Spleen (tissue), 11 donors: ENCODE measurements at regions not wholly inside any gene's neighbourhood (a gene's known extent, or its start where the extent isn't known, plus 50 kb on each side); places are given as distances from the start of the nearest gene placed in this dataset.

Experiments
- DNase-seq: peaks from one replicate; pipeline ENCODE4 v3.0.0-alpha.2; 2020
- H3K27ac ChIP-seq, 8 donors: fragments of 200-600 bp; sonication (generic) in 7 of 8; 1 replicate in 4 of 8; 2 replicates in 4 of 8; pipeline versions ENCODE4 v1.5.0 to v1.8.0; 2016 to 2021; ENCODE audit warnings: inconsistent platforms in 4 of 8, mild to moderate bottlenecking in 4 of 8, moderate library complexity in 1 of 8
- H3K27me3 ChIP-seq, 7 donors: fragments of 200-600 bp; sonication (generic) in 6 of 7; replicated peaks in 1 of 7; 1 replicate in 4 of 7; 2 replicates in 3 of 7; pipeline versions ENCODE4 v1.5.0 to v1.8.0; 2016 to 2021; ENCODE audit warnings: inconsistent platforms in 3 of 7, mild to moderate bottlenecking in 1 of 7
- H3K36me3 ChIP-seq, 6 donors: fragments of 200-600 bp; sonication (generic) in 5 of 6; 1 replicate in 4 of 6; 2 replicates in 2 of 6; pipeline versions ENCODE4 v1.5.0 to v1.8.0; 2016 to 2021; ENCODE audit warnings: inconsistent platforms in 2 of 6
- H3K4me1 ChIP-seq, 6 donors: fragments of 200-600 bp; sonication (generic) in 5 of 6; 1 replicate in 3 of 6; 2 replicates in 3 of 6; pipeline versions ENCODE4 v1.5.0 to v1.8.0; 2016 to 2021; ENCODE audit warnings: inconsistent platforms in 3 of 6
- H3K4me3 ChIP-seq, 8 donors: fragments of 200-600 bp; sonication (generic) in 7 of 8; 1 replicate in 4 of 8; 2 replicates in 4 of 8; pipeline versions ENCODE4 v1.5.0 to v1.8.0; 2016 to 2021; ENCODE audit warnings: inconsistent platforms in 4 of 8, mild to moderate bottlenecking in 4 of 8, moderate library complexity in 2 of 8
- H3K9me3 ChIP-seq, 8 donors: fragments of 200-600 bp; sonication (generic) in 7 of 8; 1 replicate in 4 of 8; 2 replicates in 4 of 8; pipeline versions ENCODE4 v1.5.0 to v1.8.0; 2016 to 2021; ENCODE audit warnings: inconsistent platforms in 4 of 8
- POLR2A ChIP-seq, 3 donors: fragments of 450-650 bp; IDR thresholded peaks; one replicate each; pipeline ENCODE4 v1.5.1; 2017; ENCODE audit warnings: antibody characterized with exemption in 3 of 3, mild to moderate bottlenecking in 1 of 3
- POLR2AphosphoS5 ChIP-seq, 3 donors: sonication (generic); formaldehyde crosslinking; IDR thresholded peaks; one replicate each; pipeline ENCODE4 v1.5.1; 2017; ENCODE audit warnings: antibody characterized with exemption in 3 of 3
- WGBS, 5 donors: extraction: QIAGEN DNeasy Blood & Tissue Kit in 3 of 5; methylation state at CpG; one replicate each; pipeline versions ENCODE4 v1.1.5 to v1.1.7; 2013 to 2018; 5-methylcytosine and 5-hydroxymethylcytosine counted together
- intact Hi-C: fragments of 100-400 bp; cut with DNase I; formaldehyde crosslinking; loops from one replicate; pipeline ENCODE4 v1.15.0; 2023; ENCODE audit warnings: low total_unique reads
- TF ChIP-seq, protein P1 (sequence below), 11 experiments: fragments of 200-600 bp in 7 of 11; fragments of 450-650 bp in 4 of 11; sonication (generic) in 4 of 11; IDR thresholded peaks in 8 of 11; conservative IDR thresholded peaks in 3 of 11; 1 replicate in 7 of 11; 2 replicates in 4 of 11; pipeline versions ENCODE4 v1.4.0 to v1.8.0; 2016 to 2021; ENCODE audit warnings: antibody characterized with exemption in 11 of 11, inconsistent platforms in 4 of 11, mild to moderate bottlenecking in 1 of 11
- donor health status: healthy with polysubstance abuse.
- donor health status: DM: no; HTN: no; CAD: no; lungs with moderate emphysema.
- donor health status: DM: no; HTN: no; CAD: no.
- donor health status: Bipolar disorder and iron deficiency.
- donor health status: healthy.
- donor health status: DM: no; HTN: no; CAD: no.
- donor health status: DM: yes; HTN: yes; CAD: no.

- Histone ChIP-seq H3K27me3 (no peaks in the 10 kb centered on the region), H3K36me3 (no peaks in the 10 kb centered on the region), H3K9me3 (peaks cover 0 to 26% (median 8%) of the 10 kb centered on the region in 8 donors), H3K4me1 (no peaks in the 10 kb centered on the region), H3K27ac (no peak overlapping the region), H3K4me3 (no peak overlapping the region)
- DNase-seq = no peak
- intact Hi-C loops = no loop called here
- TF ChIP-seq, protein P1, sequence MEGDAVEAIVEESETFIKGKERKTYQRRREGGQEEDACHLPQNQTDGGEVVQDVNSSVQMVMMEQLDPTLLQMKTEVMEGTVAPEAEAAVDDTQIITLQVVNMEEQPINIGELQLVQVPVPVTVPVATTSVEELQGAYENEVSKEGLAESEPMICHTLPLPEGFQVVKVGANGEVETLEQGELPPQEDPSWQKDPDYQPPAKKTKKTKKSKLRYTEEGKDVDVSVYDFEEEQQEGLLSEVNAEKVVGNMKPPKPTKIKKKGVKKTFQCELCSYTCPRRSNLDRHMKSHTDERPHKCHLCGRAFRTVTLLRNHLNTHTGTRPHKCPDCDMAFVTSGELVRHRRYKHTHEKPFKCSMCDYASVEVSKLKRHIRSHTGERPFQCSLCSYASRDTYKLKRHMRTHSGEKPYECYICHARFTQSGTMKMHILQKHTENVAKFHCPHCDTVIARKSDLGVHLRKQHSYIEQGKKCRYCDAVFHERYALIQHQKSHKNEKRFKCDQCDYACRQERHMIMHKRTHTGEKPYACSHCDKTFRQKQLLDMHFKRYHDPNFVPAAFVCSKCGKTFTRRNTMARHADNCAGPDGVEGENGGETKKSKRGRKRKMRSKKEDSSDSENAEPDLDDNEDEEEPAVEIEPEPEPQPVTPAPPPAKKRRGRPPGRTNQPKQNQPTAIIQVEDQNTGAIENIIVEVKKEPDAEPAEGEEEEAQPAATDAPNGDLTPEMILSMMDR (IDR thresholded peaks at IDR 0.05 in 8 of 11, conservative IDR thresholded peaks at IDR 0.05 in 3 of 11) = no peak
- TF ChIP-seq POLR2A (IDR thresholded peaks at IDR 0.05) (no peak), POLR2AphosphoS5 (IDR thresholded peaks at IDR 0.05) (no peak)
Measured at GRCh38 chr14:87304404-87304803, 688.6 kb downstream of the GALC start.

DNA sequence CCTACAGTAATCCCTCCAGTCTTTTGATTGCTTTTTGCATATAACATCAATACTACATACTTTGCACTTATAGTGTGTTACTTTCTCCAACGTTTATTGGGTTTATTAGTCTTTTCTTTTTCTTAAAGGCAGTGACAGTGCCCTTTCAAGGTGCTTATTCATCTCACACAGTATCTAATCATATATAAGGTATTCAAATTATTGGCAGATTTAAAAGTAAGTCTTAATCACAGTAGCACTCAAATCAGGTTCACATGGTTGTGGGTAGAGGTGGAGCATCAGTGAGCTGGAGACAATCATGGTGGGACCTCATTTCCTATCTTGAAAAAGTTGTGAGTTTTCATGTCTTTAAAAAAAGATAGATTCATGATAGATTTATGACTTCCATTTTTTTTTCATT is 706.2 kb downstream of the GALC start:
- WGBS, 5 donors = 72 to 94% (median 74%) methylated on average over 1 of the region's 1 CpG
- Histone ChIP-seq H3K4me3 (no peak overlapping the region), H3K9me3 (peaks cover 0 to 20% (median 12%) of the 10 kb centered on the region in 8 donors), H3K36me3 (no peaks in the 10 kb centered on the region), H3K27me3 (no peaks in the 10 kb centered on the region), H3K27ac (no peak overlapping the region), H3K4me1 (no peaks in the 10 kb centered on the region)
- no peak for DNase-seq
- intact Hi-C loops = no loop called here
- TF ChIP-seq POLR2AphosphoS5 (IDR thresholded peaks at IDR 0.05) (no peak), POLR2A (IDR thresholded peaks at IDR 0.05) (no peak)
- TF ChIP-seq, protein P1 (IDR thresholded peaks at IDR 0.05 in 8 of 11, conservative IDR thresholded peaks at IDR 0.05 in 3 of 11) = no peak

GRCh38 chr14:87286191-87286590 is 706.8 kb downstream of the GALC start:
- Histone ChIP-seq H3K9me3 (peaks cover 0 to 14% (median 6%) of the 10 kb centered on the region in 8 donors), H3K27ac (no peak overlapping the region), H3K27me3 (no peaks in the 10 kb centered on the region), H3K4me3 (no peak overlapping the region), H3K4me1 (no peaks in the 10 kb centered on the region), H3K36me3 (no peaks in the 10 kb centered on the region)
- intact Hi-C loops = no loop called here
- no peak for DNase-seq
- 46 to 66% (median 58%) methylated on average over 1 of the region's 1 CpG for WGBS, 5 donors
- TF ChIP-seq POLR2AphosphoS5 (IDR thresholded peaks at IDR 0.05) (no peak), POLR2A (IDR thresholded peaks at IDR 0.05) (no peak)
- TF ChIP-seq, protein P1 (IDR thresholded peaks at IDR 0.05 in 8 of 11, conservative IDR thresholded peaks at IDR 0.05 in 3 of 11) = no peak

DNA sequence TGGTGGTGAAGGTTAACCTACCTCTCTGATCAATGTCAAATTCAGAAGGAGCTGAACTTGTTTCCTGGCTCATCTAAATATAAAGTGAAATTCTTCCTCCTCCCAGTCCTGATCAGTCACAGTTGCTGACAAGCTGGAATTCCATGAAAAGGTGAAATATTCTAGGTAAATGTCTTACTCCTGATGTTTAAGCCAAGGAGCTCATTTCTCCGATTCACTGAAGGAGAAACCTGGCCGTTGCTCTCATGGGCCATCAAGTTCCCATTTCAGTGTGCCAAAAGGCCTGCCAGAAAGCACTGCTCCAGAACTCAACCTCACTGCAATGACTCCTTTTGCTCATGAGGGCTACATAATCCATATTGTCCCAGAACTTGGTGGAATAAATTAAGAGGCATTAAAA is 707.5 kb downstream of the GALC start:
- Histone ChIP-seq H3K4me1 (no peaks in the 10 kb centered on the region), H3K36me3 (no peaks in the 10 kb centered on the region), H3K27ac (no peak overlapping the region), H3K4me3 (no peak overlapping the region), H3K9me3 (peaks cover 0 to 9% (median 2%) of the 10 kb centered on the region in 8 donors), H3K27me3 (no peaks in the 10 kb centered on the region)
- intact Hi-C loops = no loop called here
- TF ChIP-seq POLR2AphosphoS5 (IDR thresholded peaks at IDR 0.05) (no peak), POLR2A (IDR thresholded peaks at IDR 0.05) (no peak)
- TF ChIP-seq, protein P1 (IDR thresholded peaks at IDR 0.05 in 8 of 11, conservative IDR thresholded peaks at IDR 0.05 in 3 of 11) = no peak
- 79 to 93% (median 85%) methylated on average over 2 of the region's 2 CpGs for WGBS, 5 donors
- DNase-seq = no peak
